HUDEP-2 (cell line): ENCODE measurements at regions not wholly inside any gene's neighbourhood (a gene's known extent, or its start where the extent isn't known, plus 50 kb on each side); places are given as distances from the start of the nearest gene placed in this dataset.

Experiments used
- DNase-seq, 76 experiments: peaks; one replicate each; lab custom pipeline; 2025; ENCODE audit not compliant: unreplicated experiment in 76 of 76; lab: John Stamatoyannopoulos, UW

DNA sequence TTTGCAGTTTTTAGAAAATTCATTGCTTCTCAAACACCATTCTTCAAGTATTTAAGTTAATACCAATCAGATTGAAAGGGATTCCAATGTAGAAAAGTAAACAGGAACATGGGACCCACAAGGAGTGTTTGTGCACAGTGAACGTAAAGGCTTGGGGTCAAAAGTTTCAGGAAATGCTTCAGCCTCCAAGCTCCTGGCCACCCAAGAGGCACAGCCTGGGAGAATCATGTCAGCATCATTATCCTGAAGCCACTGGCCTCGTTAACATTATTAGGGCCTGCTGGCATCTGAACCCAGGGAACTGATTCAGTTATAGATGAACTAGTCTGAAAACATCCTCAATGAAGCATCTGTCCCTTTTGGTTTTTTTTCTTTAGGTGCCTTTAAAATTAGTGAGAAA is 122.9 kb downstream of the NXNL2 start:
- no peak for DNase-seq

DNA sequence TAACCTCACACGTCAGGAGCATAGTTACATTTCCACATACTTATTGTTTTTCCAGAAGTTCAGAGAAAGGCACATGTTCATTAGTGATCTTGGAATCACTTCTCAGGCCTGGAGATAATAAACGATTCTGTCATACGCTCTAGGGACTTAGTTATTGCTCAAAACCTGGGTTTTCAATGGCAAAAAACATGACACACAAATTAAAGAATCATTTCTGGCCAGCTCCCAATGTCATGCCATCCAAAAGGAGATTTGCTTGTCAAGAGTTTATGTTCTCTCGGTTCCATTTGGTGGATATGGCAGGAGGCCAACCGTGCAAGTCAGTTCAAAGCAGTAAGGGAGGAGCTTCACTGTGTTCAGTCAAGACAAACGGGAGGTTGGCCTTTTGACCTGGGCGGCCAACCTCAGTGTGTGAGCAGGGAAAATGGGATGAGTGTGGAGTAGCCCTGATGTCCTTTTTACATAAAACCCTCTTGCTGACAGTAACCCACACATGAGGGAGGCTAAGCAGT is 123.4 kb downstream of the NXNL2 start:
- peak in 1 of 76 experiments; percentile 1 for DNase-seq

DNA sequence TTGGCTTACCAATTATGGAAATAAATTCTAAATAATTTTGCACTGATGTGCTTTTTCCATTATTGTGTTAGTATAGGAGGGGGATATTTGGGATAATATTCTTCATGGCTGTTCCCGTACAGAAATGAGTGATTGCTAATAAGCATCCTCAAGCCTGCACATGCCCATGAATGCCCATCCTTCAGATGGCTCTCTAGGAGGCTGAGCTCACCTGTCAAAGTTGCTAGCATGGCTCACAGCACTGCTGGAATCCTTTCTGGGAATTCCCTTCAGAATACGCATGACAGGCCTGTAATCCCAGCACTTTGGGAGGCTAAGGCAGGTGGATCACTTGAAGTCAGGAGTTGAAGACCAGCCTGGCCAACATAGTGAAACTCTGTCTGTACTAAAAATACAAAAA is 124.1 kb downstream of the NXNL2 start:
- DNase-seq = no peak

DNA sequence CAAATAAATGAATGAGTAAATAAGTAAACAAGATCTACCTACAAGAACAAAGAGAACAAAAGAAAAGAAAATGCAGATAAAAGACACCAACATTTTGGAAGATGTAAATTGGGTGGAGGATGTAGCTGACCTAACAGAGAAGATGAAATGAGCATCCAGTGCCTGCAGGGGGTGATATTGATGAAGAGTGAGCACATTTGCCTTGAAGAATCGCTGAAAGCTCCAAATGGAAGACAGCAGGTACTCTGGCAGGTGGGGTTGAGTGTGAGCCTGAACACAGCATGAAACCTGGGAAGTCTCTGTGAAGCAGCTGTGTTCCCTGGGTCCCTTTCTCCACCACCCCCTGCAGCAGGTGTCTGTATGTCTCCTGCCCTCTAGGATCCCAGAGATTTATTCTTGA is 125.6 kb downstream of the NXNL2 start:
- peak in 10 of 76 experiments; percentile 2 to 25 (median 6) for DNase-seq

DNA sequence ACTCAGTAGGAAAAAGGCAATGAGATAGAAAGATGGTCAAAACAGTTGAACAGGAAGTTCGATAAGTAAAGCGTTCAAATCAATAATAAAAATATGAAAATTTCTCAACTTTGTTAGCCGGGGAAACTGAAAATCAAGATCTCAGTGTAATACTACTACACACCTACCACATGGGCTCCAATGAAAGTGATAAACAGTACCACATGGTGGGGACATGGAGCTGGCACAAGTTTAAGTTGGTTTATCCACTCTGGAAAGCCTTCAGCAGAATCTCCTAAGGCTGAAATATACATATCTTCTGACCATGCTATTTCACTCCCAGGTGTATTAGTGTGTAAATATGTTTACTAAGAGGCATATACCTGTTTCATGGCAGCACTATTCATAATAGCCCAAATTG is 126.8 kb downstream of the NXNL2 start:
- peak in 1 of 76 experiments; percentile 8 for DNase-seq

DNA sequence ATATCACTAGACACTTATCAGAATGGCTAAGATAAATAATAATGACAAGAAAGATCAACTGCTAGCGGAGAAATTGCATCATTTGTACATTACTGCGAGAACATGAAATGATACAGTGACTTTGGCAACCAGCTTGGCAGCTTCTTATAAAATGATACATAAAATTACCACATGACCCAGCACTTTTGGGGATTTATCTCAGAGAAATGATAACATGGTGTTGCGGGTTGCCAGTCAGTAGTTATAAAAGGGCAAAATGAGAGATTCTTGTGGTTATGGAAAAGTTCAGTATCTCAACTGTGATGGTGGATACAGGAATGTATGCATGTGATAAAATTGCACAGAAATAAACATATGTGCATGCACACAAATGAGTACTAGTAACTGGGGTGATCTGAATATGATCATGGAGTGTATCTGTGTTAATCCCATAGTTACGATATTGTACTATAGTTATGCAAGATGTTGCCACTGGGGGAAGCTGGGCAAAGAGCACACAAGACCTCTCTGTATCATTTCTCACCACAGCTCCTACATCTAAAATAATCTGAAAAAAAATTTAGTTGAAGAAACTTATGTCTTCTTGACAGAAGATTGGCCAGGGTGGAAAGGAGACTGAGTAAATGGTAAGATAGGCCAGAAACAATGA is 128.9 kb downstream of the NXNL2 start:
- DNase-seq = no peak

DNA sequence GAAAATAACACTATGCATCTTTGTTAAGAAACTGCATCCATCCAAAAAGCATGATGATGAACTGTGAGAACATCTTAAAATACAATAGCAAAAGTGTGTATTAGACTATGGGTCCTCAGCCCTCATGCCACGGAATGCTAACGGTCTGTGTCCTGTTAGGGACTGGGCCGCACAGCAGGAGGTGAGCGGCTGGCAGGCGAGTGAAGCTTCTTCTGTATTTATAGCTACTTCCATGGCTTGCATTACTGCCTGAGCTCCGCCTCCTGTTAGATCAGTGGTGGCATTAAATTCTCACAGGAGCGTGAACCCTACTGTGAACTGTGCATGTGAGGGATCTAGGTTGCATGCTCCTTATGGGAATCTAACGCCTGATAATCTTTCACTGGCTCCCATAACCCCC is 129.8 kb downstream of the NXNL2 start:
- no peak for DNase-seq

DNA sequence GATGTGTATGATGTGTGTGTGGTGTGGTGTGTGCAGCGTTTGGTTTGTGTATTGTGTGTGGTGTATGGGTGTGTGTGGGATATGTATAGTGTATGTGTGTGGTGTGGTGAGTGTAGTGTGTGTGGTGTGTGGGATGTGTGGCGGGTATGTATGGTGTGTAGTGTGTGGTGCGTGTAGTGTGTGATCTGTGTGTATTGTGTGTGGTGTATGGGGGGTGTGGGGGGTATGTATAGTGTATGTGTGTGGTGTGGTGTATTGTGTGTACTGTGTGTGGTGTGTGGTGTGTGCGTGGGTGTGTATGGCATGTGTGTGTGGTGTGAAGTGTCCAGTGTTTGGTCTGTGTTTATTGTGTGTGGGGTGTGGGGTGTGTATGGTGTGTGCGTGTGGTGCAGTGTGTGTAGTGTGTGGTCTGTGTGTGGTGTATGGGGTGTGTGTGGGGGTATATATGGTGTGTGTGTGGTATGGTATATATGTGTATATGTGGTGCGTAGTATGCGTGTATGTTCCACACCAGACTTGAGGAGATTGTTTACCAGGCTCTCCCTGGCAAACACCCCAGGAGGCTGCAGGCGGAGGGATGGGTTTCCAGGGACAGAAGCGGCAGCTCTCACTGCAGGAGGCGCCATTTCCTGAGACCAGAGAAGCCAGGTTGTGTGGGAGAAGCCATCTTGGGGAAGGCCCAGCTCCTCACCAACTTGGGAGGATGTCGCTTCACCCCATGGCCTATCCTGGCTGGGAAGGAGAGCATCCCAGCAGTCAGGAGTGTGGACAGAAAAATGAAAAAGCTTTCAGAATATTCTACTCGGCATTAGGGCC is 138.1 kb downstream of the NXNL2 start:
- DNase-seq = no peak

DNA sequence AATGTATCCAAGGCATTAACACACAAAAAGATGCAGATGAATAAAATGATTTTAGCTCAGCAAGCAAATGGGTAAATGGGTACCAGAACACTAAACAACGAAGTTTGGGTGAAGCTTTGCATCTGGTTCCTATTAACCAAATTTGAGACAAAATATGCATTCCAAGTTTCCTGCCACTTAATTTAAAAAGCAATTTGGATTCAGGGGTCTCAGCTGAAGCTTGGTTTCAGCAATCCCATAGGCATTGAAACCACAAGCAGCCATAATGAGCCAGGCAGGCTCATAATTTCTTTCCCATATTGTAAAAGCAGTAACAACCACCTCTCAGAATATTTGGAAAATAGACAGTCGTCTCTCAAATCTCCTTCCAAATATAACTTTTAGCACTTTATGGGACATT is 138.9 kb downstream of the NXNL2 start:
- DNase-seq = no peak

DNA sequence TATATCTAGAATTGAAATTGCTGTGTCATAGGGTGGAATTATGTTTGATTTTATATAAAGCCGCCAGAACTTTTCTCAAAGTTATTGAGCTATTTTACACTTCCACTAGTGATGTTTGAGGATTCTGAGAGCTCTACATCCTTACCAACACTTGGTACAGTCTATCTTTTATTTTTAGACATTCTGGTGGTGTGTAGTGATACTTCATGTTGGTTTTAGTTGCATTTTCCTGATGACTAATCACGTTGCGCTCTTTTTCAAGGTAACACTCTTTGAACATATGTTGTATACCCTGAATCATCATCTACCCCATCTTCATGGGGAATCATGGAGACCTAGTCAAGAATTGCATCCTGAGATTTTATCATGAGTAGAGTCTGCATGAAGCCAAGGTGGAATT is 141.7 kb downstream of the NXNL2 start:
- DNase-seq = no peak

DNA sequence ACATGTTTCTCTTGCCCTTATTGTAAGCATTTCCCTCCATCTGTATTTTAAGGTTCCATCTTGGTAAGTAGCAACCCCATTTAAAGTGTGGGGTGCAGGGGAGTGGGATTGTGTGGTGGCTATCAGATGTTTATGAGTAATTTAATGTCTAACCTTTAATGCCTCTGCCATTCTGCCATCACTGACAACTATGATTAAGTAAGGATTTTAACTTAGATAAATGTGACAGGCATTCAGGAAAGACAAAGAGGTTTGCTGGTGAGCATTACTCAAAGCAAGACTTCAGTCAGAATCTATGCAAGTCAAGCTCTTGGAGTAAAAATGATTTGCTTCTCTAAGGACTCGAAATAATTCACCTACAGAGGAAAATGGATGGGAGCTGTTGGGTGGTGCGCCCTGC is 143.0 kb downstream of the NXNL2 start:
- no peak for DNase-seq

DNA sequence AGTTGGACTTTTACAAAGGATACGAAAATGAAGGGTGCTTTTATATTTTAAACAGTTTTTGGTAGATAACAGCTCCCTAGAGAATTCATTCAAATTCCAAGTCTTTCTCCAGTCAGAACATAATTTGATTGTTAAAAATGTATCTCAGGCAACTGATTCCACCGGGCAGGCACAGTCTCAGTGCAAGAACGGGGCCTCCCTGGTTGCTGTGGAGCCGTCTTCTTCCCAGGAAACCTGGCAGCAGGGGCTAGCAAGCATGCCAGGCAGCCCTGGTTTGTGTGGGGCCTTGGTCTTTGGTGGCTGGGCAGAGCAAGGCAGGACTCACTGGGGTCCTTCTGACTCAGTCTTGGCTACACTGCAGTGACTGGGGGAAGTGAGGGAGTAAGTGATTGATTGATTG is 143.5 kb downstream of the NXNL2 start:
- DNase-seq = no peak

DNA sequence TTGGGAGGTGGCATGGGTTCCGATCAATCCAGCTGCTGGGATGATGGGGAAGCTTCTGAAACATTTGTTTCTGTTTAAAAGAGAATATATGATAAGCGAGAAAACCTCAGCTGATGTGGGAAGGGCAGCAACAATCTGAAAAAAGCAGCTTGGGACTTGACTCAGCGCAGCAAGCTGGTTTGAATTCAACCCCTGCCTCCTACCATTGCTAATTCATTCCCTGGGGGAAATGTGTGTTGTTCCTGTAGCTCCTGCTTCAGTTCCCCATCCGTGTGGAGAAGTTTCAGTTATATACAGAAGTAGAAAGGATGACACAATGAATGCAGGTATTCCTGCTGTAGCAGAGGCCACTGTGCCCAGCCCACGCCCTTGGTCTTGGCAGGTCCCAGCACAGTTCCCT is 145.1 kb downstream of the NXNL2 start:
- no peak for DNase-seq

DNA sequence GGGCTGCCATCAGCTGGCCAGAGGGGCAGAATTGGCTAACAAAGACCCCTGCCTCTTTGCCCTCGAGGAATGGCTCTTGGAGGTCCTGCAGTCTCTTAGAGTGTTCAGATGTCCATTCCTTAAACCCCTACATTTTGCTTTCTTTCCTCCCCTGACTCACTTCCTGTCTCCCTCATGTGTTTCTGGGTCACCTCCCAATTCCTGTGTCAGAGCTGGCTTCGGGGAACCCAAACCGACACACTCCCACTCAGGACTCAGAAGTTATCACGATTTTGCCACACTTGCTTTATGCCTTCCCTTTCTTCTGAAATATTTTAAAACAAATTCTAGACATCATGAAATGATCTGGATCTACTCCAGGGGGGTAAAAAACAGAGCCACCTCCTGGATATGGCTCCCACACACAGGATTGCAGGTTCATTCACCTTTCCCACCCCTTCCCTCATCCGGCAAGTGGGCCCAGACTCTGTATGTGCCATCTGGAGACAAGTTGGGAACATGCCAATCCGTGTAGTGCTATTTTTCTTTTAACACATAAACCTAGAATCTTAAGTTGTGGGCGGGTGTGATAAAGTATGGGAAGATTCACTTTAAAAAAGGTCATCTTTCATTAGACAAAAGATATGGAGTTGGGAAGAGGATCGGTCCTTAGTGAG is 145.7 kb downstream of the NXNL2 start:
- DNase-seq = no peak

DNA sequence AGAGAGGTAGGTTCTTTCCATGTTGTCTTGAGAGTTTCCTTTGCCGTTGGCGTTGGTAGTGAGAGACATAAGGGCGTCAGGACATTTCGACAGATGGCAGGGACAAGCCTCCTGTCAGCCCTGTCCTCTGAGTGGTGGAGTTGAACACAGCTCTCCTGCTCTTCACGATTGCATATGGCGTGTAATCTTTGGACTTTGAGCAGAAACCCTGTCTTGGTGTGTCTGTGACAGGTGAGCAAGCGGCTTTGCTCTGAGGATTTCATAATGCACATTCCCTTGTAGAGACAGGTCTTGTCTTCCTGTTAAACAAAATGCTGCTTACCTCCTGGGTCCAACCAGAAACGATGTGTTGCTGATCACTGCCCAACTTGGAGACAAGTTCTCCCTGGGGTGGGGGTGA is 146.5 kb downstream of the NXNL2 start:
- DNase-seq = no peak

DNA sequence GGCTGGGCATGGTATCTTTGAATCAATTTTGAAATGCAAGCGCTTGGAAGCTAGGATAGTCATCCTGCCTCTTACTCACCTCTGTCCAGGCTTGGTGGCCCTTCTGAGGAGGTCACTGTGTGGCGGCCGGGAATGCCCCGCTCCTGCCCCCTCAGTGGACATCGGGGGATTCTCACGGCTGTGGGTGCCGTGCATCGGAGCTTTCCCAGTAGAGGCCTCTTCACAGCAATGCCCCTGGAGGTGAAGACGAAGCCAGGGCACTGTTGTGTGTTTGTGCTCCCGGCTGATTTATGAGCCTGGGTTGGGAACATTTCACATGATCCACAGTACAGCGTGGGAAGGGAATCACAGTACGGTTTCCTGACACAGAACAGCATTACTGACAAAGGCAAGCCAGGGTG is 147.5 kb downstream of the NXNL2 start:
- no peak for DNase-seq

DNA sequence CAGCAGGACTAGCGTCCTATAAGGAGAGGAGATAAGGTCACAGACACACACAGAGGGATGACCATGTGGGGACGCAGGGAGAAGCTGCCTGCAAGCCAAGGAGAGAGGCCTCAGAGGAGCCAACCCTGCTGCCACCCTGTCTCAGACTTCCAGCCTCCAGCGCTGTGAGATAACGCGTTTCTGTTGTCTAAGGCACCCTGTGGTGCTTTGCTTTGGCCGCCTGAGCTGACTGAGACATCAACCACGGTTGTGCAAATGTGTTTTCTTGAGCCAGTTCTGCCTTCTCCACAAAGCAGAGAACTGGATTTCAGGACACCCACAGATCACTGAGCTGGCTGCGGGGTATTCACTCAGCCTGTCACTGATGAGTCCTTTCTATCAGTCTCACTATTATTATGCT is 149.1 kb downstream of the NXNL2 start:
- DNase-seq = no peak

DNA sequence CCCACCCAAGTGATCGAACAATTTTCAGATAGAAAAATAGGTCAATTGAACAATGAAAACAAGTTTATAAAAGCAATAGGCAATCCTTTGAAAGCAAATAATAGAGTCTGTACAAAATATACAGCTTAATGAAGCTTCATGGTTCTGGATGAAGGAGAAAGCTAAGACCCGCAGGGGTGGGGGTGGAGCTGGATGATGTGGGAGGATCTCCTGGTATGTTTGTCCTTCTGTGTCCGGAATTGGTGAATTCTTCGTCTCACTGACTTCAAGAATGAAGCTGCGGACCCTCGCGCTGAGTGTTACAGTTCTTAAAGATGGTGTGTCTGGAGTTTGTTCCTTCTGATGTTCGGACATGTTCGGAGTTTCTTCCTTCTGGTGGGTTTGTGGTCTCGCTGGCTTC is 149.9 kb downstream of the NXNL2 start:
- no peak for DNase-seq

DNA sequence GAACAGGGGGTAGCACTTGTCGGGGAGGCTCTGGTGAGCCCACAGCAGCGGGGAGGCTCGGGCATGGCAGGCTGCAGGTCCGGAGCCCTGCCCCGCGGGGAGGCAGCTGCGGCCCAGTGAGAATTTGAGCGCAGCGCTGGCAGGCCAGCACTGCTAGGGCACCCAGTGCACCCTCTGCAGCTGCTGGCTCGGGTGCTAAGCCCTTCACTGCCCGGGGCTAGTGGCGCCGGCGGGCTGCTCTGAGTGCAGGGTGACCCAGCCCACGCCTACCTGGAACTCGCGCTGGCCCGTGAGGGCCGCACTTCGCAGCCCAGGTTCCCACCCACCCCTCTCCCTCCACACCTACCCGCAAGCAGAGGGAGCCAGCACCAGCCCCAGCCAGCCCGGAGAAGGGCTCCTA is 151.0 kb downstream of the NXNL2 start:
- no peak for DNase-seq

DNA sequence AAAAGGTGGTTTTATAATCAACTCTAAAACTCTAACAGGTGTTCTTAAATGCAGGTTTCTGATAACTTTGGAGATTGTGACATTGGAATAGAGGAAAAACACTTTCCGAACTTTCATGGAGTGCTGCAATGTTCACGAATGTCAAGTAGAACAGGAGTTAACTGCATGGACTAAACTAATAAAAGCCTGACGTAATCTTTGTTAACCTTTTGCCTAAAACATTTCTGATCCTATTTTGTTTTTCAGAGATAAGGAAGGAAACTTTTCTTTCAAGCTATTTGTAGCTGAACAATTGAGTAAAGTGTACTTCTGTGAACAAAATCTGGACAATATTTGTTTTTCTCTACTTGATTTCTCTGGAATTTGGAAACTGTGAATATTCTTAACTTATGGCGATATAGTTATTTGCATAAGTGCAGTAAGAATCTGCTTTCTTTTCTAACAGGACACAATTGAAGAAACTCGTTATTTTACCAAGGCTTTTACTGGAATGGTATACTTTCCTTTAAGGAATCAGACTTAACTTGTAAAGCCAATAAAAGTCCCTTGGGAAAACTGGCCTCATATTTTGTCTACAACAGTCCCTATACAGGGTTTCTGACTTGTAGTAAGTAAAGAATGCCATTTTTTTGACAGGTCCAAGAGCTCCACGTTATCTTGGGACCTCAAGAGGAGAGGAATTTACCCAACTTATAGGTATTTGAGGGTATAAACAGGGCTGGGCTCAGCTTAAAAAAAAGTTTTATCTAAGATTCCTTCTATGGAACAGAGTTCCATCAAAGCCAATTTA is 154.7 kb downstream of the NXNL2 start:
- no peak for DNase-seq

DNA sequence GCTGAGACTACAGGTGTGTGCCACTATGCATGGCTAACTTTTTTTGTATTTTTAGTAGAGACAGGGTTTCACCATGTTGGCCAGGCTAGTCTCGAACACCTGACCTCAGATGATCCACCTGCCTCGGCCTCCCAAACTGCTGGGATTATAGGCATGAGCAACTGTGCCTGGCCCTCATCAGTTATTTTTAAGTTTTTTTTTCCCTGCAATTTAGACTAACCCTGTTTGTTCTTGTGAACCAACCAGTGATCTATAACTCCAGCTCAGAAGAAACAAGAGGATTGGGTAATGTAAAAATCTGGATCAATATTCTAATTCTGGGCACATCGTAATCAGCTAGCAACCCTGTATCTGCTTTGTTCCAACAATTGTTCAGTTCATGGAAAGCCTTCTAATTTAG is 155.7 kb downstream of the NXNL2 start:
- no peak for DNase-seq
